ENCODE measurements at regions not wholly inside any gene's neighbourhood (a gene's known extent, or its start where the extent isn't known, plus 50 kb on each side); places are given as distances from the start of the nearest gene placed in this dataset.
A peak's percentile ranks its signal among the peaks of the same experiment; 100 is the strongest.

DNA sequence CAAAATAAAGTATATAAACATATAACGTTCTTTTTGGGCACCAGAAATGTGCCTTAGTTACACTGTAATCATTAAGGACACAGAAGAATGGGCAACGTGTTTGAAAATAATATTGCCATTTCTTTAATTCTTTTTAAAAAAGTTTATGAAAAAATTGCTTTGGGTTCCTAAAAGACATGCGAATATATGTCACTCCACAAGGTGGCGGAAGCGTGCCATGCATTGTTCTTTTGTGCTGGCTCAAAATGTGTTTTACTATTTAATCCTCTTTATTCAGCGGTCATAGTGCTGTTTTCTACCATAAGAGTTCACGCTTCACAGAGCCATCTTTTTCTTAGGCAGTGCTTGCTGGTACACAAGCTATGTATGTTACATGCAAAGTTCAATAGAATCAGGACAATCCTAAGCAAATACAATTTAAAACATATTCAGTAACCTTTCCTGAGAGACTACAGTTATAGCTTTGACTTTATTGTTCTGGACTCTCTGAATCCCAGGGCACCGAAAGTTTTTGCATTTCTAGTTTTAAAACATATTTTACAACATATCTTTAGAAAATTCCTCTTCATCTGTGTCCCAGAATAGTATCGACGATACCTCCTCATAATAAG, 147.8 kb upstream of the ERBB4 start (continued):
- TF ChIP-seq PRDM15 (CRISPR knock-in tag; IDR thresholded peaks at IDR 0.05) (no peak), SMAD5 (IDR thresholded peaks at IDR 0.05; ENCODE audit: low read depth) (no peak), GATAD2B (conservative IDR thresholded peaks at IDR 0.05; ENCODE audit: low read depth) (no peak), TCF7 (IDR thresholded peaks at IDR 0.05; ENCODE audit: borderline replicate concordance) (no peak), ZBTB11 (CRISPR knock-in tag; IDR thresholded peaks at IDR 0.05) (no peak), IRF4 (IDR thresholded peaks at IDR 0.05; ENCODE audit: low read depth, low read length) (0 out of 2 replicates have a peak, but pooled peaks have one; percentile 12), FOS (IDR thresholded peaks at IDR 0.05; ENCODE audit: borderline replicate concordance, extremely low read depth, insufficient read length) (no peak), HDAC6 (IDR thresholded peaks at IDR 0.05; ENCODE audit: unreplicated experiment) (no peak), ZSCAN29 (IDR thresholded peaks at IDR 0.05) (no peak), CHD4 (IDR thresholded peaks at IDR 0.05) (no peak), CBX5 (IDR thresholded peaks at IDR 0.05; ENCODE audit: low read depth) (no peak), TAF1 (IDR thresholded peaks at IDR 0.05; ENCODE audit: borderline replicate concordance, low read depth, low read length) (no peak), JUNB (IDR thresholded peaks at IDR 0.05) (no peak), ESRRA (IDR thresholded peaks at IDR 0.05; ENCODE audit: low read length) (no peak), IRF5 (IDR thresholded peaks at IDR 0.05; ENCODE audit: borderline replicate concordance) (no peak), SMC3 (IDR thresholded peaks at IDR 0.05; ENCODE audit: borderline replicate concordance, low read length) (peak; percentile 91), POU2F2 (IDR thresholded peaks at IDR 0.05; ENCODE audit: borderline replicate concordance, low read depth, low read length) (no peak), KLF5 (IDR thresholded peaks at IDR 0.05; ENCODE audit: partially characterized antibody) (no peak), BACH1 (IDR thresholded peaks at IDR 0.05; ENCODE audit: borderline replicate concordance) (no peak)
- TF ChIP-seq, protein P1, sequence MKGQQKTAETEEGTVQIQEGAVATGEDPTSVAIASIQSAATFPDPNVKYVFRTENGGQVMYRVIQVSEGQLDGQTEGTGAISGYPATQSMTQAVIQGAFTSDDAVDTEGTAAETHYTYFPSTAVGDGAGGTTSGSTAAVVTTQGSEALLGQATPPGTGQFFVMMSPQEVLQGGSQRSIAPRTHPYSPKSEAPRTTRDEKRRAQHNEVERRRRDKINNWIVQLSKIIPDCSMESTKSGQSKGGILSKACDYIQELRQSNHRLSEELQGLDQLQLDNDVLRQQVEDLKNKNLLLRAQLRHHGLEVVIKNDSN (IDR thresholded peaks at IDR 0.05; ENCODE audit: borderline replicate concordance, extremely low read length, insufficient read depth, low read depth, low read length): no peak
- TF ChIP-seq, protein P2, sequence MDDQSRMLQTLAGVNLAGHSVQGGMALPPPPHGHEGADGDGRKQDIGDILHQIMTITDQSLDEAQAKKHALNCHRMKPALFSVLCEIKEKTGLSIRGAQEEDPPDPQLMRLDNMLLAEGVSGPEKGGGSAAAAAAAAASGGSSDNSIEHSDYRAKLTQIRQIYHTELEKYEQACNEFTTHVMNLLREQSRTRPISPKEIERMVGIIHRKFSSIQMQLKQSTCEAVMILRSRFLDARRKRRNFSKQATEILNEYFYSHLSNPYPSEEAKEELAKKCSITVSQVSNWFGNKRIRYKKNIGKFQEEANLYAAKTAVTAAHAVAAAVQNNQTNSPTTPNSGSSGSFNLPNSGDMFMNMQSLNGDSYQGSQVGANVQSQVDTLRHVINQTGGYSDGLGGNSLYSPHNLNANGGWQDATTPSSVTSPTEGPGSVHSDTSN (IDR thresholded peaks at IDR 0.05; ENCODE audit: insufficient replicate concordance, low read depth, low read length): no peak

Measured in GM12878 (cell line).